ENCODE measurements at regions not wholly inside any gene's neighbourhood (a gene's known extent, or its start where the extent isn't known, plus 50 kb on each side); places are given as distances from the start of the nearest gene placed in this dataset.

DNA sequence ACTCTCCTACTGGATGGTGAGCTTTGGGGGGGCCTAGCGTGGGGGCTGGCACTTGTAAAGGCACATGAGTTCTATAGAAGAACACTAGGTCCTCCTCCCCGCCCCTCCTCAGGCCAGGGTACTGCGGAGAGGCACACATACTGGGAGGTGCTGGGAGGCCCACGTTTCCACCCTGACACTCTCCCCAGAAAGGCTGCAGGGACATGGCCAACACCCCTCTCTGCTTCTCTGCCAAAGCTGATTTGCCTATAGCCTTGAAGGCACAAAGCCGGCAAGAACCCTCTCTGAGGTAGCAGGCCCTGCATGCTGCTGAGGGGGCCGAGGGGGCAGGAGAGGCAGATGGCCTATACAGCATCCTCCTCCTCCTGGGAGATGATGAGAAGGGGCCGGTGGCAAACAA is 112.8 kb downstream of the BUD13 start:
- TF ChIP-seq CTCF (IDR thresholded peaks at IDR 0.05), result no peak
- TF ChIP-seq POLR2AphosphoS5 (IDR thresholded peaks at IDR 0.05), result no peak
- TF ChIP-seq EP300 (IDR thresholded peaks at IDR 0.05), result no peak

Measured in suprapubic skin (tissue), 4 donors.